K562 (cell line): ENCODE measurements at regions not wholly inside any gene's neighbourhood (a gene's known extent, or its start where the extent isn't known, plus 50 kb on each side); places are given as distances from the start of the nearest gene placed in this dataset.

ENCODE experiments used
- ATAC-seq: fragments of 200-7000 bp; cut with Tn5 transposase; 3 replicates; pipeline ENCODE4 v1.9.1; 2020; ENCODE audit warnings: moderate library complexity
- BruUV-seq: library from RNA; stranded (reverse); fragments of 400-500 nt; replicated peaks from 2 replicates; lab custom pipeline; 2021; lab: Mats Ljungman, UMichigan
- CTCF ChIA-PET: fragments of 300-600 bp; formaldehyde crosslinking; extraction: SDS; loops from one replicate; lab custom pipeline; 2021; ENCODE audit warnings: low intra/inter-chr PET ratio; lab: Yijun Ruan, JAX
- POLR2A ChIA-PET: fragments of 300-600, 350-650 bp; sonication (Branson Sonifier 250); formaldehyde crosslinking; extraction: SDS; loops from one replicate; lab custom pipeline; 2021; ENCODE audit warnings: antibody characterized with exemption, inconsistent platforms; lab: Yijun Ruan, JAX
- DNase-seq, 4 experiments: peaks; one replicate each; pipeline versions ENCODE4 v3.0.0 to v3.0.0-alpha.2; 2011 to 2018; ENCODE audit warnings: low spot score in 3 of 4, mixed read lengths in 3 of 4; ENCODE audit errors: extremely low read depth in 1 of 4
- FAIRE-seq: peaks from 2 replicates; lab custom pipeline; 2011; peaks lifted over from hg19 to GRCh38; lab: Jason Lieb, UNC
- H2AFZ ChIP-seq: 2 replicates; pipeline ENCODE4 v1.6.0; 2011; ENCODE audit warnings: low read depth, low read length, control low read depth, inconsistent platforms
- H3K27ac ChIP-seq: fragments of 200-600 bp; 3 replicates; pipeline ENCODE4 v1.8.0; 2011; ENCODE audit warnings: low read depth, mild to moderate bottlenecking, control low read depth, inconsistent platforms, low read length, moderate library complexity, mixed read lengths; ENCODE audit errors: extremely low read depth
- H3K27me3 ChIP-seq, 2 experiments: fragments of 300-600 bp in 1 of 2; 2 replicates in 1 of 2; 3 replicates in 1 of 2; pipeline versions ENCODE4 v1.6.0 to v1.8.0; 2011; ENCODE audit warnings: inconsistent platforms in 2 of 2, low read length in 2 of 2, mild to moderate bottlenecking in 1 of 2, mixed read lengths in 1 of 2, moderate library complexity in 1 of 2; ENCODE audit not compliant: control insufficient read depth in 2 of 2, insufficient read depth in 2 of 2
- H3K36me3 ChIP-seq: fragments of 300-600 bp; 3 replicates; pipeline ENCODE4 v1.8.0; 2011; ENCODE audit warnings: mild to moderate bottlenecking, low read length, inconsistent platforms; ENCODE audit not compliant: control insufficient read depth, insufficient read depth
- H3K4me1 ChIP-seq, 2 experiments: fragments of 200-600 bp in 1 of 2; replicated peaks in 1 of 2; 2 replicates in 1 of 2; 3 replicates in 1 of 2; pipeline versions ENCODE4 v1.5.1 to v1.8.0; 2011; ENCODE audit warnings: inconsistent platforms in 2 of 2, low read length in 2 of 2, mild to moderate bottlenecking in 1 of 2, mixed read lengths in 1 of 2, moderate library complexity in 1 of 2; ENCODE audit not compliant: control insufficient read depth in 2 of 2, insufficient read depth in 2 of 2
- H3K4me2 ChIP-seq: 2 replicates; pipeline ENCODE4 v1.6.1; 2011; ENCODE audit warnings: low read length, control low read depth, inconsistent platforms, mixed read lengths; ENCODE audit not compliant: insufficient read depth
- H3K4me3 ChIP-seq: fragments of 200-600 bp; sonication (generic), shearing (Covaris generic); 2 replicates; pipeline ENCODE4 v1.5.1; 2016; ENCODE audit warnings: control low read depth, inconsistent platforms
- H3K79me2 ChIP-seq: fragments of 200-600 bp; 3 replicates; pipeline ENCODE4 v1.8.0; 2011; ENCODE audit warnings: low read length, inconsistent platforms; ENCODE audit not compliant: control insufficient read depth, insufficient read depth
- H3K9ac ChIP-seq, 2 experiments: 2 replicates each; pipeline versions ENCODE4 v1.6.0 to v1.6.1; 2011; ENCODE audit warnings: low read depth in 2 of 2, low read length in 2 of 2, control low read depth in 1 of 2, inconsistent platforms in 1 of 2, mild to moderate bottlenecking in 1 of 2, mixed read lengths in 1 of 2; ENCODE audit not compliant: insufficient read depth in 1 of 2
- H3K9me1 ChIP-seq: one replicate; pipeline ENCODE4 v1.6.0; 2011; ENCODE audit warnings: inconsistent platforms, mild to moderate bottlenecking, low read length, moderate library complexity; ENCODE audit not compliant: control insufficient read depth, insufficient read depth
- H3K9me3 ChIP-seq: replicated peaks from 2 replicates; pipeline ENCODE4 v1.5.1; 2011; ENCODE audit warnings: low read depth, low read length, inconsistent platforms; ENCODE audit not compliant: control insufficient read depth, insufficient read depth
- H4K20me1 ChIP-seq: replicated peaks from 2 replicates; pipeline ENCODE4 v1.6.1; 2011; ENCODE audit warnings: low read length, inconsistent platforms, mixed read lengths; ENCODE audit not compliant: control insufficient read depth, insufficient read depth
- CEBPG ChIP-seq, 3 experiments: fragments of 200-800 bp in 1 of 3; sonication (Bioruptor generic) in 1 of 3; sonication (generic) in 1 of 3; formaldehyde crosslinking in 1 of 3; IDR thresholded peaks in 2 of 3; conservative IDR thresholded peaks in 1 of 3; 2 replicates each; pipeline versions ENCODE4 v1.6.1 to v1.8.0; 2016 to 2022; ENCODE audit warnings: missing compliant biosample characterization in 2 of 3, missing genetic modification characterization in 2 of 3, mild to moderate bottlenecking in 1 of 3, missing genetic modification reagents in 1 of 3
- FIP1L1 ChIP-seq: fragments of 200-400 bp; formaldehyde crosslinking; IDR thresholded peaks from 2 replicates; pipeline ENCODE4 v1.6.1; 2018; ENCODE audit warnings: mild to moderate bottlenecking, low read depth, low read length; ENCODE audit not compliant: poor library complexity, severe bottlenecking
- PRPF4 ChIP-seq: fragments of 200-400 bp; formaldehyde crosslinking; IDR thresholded peaks from one replicate; pipeline ENCODE4 v1.6.1; 2017; ENCODE audit warnings: low read length, low read depth, mild to moderate bottlenecking; ENCODE audit not compliant: insufficient read depth, poor library complexity, severe bottlenecking
- SRSF7 ChIP-seq: fragments of 200-400 bp; formaldehyde crosslinking; optimal IDR thresholded peaks from 2 replicates; pipeline ENCODE3; 2017; ENCODE audit warnings: mild to moderate bottlenecking, low read depth, low read length
- TOE1 ChIP-seq, 2 experiments: fragments of 450-650 bp in 1 of 2; sonication (generic) in 1 of 2; formaldehyde crosslinking in 1 of 2; IDR thresholded peaks; 2 replicates each; pipeline versions ENCODE4 v1.7.1 to v1.8.0; 2016 to 2022; ENCODE audit warnings: borderline replicate concordance in 2 of 2, mild to moderate bottlenecking in 2 of 2, antibody characterized with exemption in 1 of 2, inconsistent platforms in 1 of 2, low read depth in 1 of 2, missing genetic modification reagents in 1 of 2, moderate library complexity in 1 of 2
- ZC3H4 ChIP-seq: sonication (generic); formaldehyde crosslinking; IDR thresholded peaks from 2 replicates; pipeline ENCODE4 v1.9.0; 2021; ENCODE audit warnings: missing genetic modification reagents, borderline replicate concordance
- ZNF146 ChIP-seq: IDR thresholded peaks from one replicate; pipeline ENCODE4 v1.6.1; 2018; ENCODE audit warnings: missing compliant biosample characterization; ENCODE audit not compliant: unreplicated experiment
- ZNF586 ChIP-seq: fragments of 450-650 bp; formaldehyde crosslinking; conservative IDR thresholded peaks from 2 replicates; pipeline ENCODE4 v1.4.0; 2020; ENCODE audit warnings: mild to moderate bottlenecking, moderate library complexity
- WGBS: fragments of 100-300 bp; shearing (Covaris generic); methylation state at CpG from one replicate; pipeline ENCODE4 v1.1.6; 2016; ENCODE audit warnings: low coverage, mixed read lengths; ENCODE audit not compliant: insufficient coverage; ENCODE audit errors: missing lambda C conversion rate; 5-methylcytosine and 5-hydroxymethylcytosine counted together
- in situ Hi-C: fragments of 300-500 bp; cut with MboI; formaldehyde crosslinking; loops from 4 replicates; pipeline ENCODE4 v1.15.0; 2018; ENCODE audit warnings: inconsistent platforms, mixed read lengths
- intact Hi-C: fragments of 100-400 bp; cut with micrococcal nuclease; formaldehyde crosslinking; loops from 2 replicates; pipeline ENCODE4 v1.14.2; 2022
- TF ChIP-seq, protein P1 (sequence below): fragments of 200-800 bp; sonication (Bioruptor generic); IDR thresholded peaks from 2 replicates; pipeline ENCODE4 v1.6.1; 2017; ENCODE audit warnings: missing genetic modification characterization, missing compliant biosample characterization
- TF ChIP-seq, protein P2 (sequence below): sonication (generic); formaldehyde crosslinking; IDR thresholded peaks from 2 replicates; pipeline ENCODE4 v1.8.0; 2022; ENCODE audit warnings: mild to moderate bottlenecking, missing genetic modification reagents

- Histone ChIP-seq H3K4me3 (no peak overlapping the region), H3K27me3 (peaks cover 13 to 43% of the 10 kb centered on the region in 2 experiments; a peak in 4 of 5 replicates), H3K4me2 (no peak overlapping the region), H2AFZ (no peak overlapping the region), H3K36me3 (no peaks in the 10 kb centered on the region), H3K9ac (no peak overlapping the region), H4K20me1 (no peaks in the 10 kb centered on the region), H3K79me2 (no peaks in the 10 kb centered on the region), H3K9me3 (no peaks in the 10 kb centered on the region), H3K4me1 (no peaks in the 10 kb centered on the region), H3K9me1 (no peaks in the 10 kb centered on the region), H3K27ac (no peak overlapping the region)
- intact Hi-C loops (no loop called here), in situ Hi-C loops (no loop called here)
- ChIA-PET POLR2A (interaction anchor here (1.3 kb wide), 1 partner anchor 10 kb away, joined by 4 read pairs; no protein-coding TSS in a partner anchor), CTCF (no interaction called here)
- no TSS peak for BruUV-seq
- FAIRE-seq (no peak), DNase-seq (no peak), ATAC-seq (no peak)
- TF ChIP-seq, protein P1, sequence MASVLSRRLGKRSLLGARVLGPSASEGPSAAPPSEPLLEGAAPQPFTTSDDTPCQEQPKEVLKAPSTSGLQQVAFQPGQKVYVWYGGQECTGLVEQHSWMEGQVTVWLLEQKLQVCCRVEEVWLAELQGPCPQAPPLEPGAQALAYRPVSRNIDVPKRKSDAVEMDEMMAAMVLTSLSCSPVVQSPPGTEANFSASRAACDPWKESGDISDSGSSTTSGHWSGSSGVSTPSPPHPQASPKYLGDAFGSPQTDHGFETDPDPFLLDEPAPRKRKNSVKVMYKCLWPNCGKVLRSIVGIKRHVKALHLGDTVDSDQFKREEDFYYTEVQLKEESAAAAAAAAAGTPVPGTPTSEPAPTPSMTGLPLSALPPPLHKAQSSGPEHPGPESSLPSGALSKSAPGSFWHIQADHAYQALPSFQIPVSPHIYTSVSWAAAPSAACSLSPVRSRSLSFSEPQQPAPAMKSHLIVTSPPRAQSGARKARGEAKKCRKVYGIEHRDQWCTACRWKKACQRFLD (CRISPR knock-in tag) = no peak
- TF ChIP-seq TOE1 (IDR thresholded peaks at IDR 0.05; ENCODE audit: borderline replicate concordance) = no peak
- no peak for TF ChIP-seq TOE1 (CRISPR knock-in tag; IDR thresholded peaks at IDR 0.05; ENCODE audit: borderline replicate concordance, low read depth)
- no peak for TF ChIP-seq CEBPG (CRISPR knock-in tag; IDR thresholded peaks at IDR 0.05)
- no peak for TF ChIP-seq CEBPG (tag; conservative IDR thresholded peaks at IDR 0.05 in 1 of 2, IDR thresholded peaks at IDR 0.05 in 1 of 2)
- no peak for TF ChIP-seq SRSF7
- TF ChIP-seq PRPF4 = no peak
- TF ChIP-seq, protein P2, sequence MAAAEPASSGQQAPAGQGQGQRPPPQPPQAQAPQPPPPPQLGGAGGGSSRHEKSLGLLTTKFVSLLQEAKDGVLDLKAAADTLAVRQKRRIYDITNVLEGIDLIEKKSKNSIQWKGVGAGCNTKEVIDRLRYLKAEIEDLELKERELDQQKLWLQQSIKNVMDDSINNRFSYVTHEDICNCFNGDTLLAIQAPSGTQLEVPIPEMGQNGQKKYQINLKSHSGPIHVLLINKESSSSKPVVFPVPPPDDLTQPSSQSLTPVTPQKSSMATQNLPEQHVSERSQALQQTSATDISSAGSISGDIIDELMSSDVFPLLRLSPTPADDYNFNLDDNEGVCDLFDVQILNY = no peak
- TF ChIP-seq ZNF146 (CRISPR knock-in tag) = no peak
- TF ChIP-seq ZNF586 (CRISPR knock-in tag) = no peak
- no peak for TF ChIP-seq ZC3H4 (CRISPR knock-in tag)
- TF ChIP-seq FIP1L1 = no peak
- 0% methylated on average over 7 of the region's 7 CpGs for WGBS
Measured at GRCh38 chr16:86458149-86458777, 52.1 kb upstream of the FOXF1 start.
